ENCODE measurements at regions not wholly inside any gene's neighbourhood (a gene's known extent, or its start where the extent isn't known, plus 50 kb on each side); places are given as distances from the start of the nearest gene placed in this dataset.

DNA sequence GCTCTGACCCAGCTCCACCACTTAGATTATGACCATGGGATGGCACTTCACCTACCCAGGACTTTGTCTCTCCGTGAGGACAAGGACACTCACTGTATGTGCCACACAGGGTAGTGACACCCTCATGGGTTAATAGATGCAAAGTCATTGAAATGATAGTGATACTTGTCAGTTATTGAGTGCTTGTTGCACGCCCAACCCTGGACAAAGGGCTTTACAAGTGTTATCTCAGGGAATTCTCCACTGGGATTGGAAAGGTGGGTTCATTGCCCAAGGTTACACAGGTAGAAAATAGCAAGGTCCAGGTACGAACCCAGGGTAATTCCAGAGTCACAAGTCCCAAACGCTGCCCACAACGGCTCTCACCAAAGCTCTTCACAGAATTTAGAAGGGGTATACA lies 158.2 kb downstream of the TRIM29 start:
- no peak for DNase-seq

DNA sequence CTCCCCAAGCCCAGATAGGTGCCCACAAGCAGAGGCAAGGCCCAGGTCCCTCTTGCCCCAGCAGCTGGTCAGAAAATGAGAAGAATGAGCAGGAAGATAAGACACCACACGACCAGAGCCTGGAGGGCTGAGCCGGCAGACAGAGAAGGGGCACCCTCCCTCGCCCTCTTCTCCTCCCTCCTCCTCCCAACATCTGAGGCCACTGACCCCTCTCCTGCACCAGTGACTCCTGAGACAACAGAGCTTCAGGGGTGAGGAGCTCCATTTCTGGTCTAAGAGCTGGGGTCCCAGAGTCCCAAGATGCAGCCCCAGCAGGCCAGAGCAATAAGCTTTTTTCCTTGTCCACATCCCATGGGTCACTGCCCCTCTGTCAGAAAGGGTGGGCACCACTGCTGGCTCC lies 159.2 kb downstream of the TRIM29 start:
- DNase-seq = no peak

DNA sequence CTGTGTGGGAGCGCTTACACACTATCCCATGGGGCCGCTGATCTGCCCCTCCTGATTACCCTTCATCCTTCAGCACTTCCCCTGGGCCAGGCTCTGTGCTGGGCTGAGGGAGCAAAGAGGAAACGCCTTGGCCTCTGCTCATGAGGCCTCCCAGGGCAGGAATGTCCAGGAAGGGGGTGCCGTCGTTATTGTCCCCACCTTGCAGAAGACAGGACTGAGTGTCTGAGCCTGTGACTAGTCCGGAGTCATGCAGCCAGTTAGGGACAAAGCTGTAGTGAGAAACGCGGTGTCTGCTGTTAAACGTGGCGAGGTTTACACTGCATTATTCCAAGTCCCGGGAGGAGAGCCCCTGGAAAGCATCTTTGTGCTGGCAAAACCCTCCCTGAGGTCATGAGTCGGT lies 160.0 kb downstream of the TRIM29 start:
- no peak for DNase-seq

DNA sequence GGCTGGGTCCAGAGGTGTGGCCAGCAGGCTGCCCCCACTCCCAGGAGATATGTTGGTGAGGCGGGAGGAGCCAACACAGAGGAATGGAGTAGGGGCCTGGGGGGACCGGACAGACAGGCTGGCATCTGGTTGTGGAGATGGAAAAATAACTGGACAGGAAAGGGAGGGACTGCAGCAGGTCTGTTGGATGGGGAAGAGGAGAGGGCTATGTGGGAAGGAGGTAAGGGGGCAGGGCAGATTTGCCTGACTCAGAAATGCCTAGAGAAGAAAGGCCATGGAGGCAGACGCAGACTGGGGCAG lies 160.4 kb downstream of the TRIM29 start:
- DNase-seq = no peak

DNA sequence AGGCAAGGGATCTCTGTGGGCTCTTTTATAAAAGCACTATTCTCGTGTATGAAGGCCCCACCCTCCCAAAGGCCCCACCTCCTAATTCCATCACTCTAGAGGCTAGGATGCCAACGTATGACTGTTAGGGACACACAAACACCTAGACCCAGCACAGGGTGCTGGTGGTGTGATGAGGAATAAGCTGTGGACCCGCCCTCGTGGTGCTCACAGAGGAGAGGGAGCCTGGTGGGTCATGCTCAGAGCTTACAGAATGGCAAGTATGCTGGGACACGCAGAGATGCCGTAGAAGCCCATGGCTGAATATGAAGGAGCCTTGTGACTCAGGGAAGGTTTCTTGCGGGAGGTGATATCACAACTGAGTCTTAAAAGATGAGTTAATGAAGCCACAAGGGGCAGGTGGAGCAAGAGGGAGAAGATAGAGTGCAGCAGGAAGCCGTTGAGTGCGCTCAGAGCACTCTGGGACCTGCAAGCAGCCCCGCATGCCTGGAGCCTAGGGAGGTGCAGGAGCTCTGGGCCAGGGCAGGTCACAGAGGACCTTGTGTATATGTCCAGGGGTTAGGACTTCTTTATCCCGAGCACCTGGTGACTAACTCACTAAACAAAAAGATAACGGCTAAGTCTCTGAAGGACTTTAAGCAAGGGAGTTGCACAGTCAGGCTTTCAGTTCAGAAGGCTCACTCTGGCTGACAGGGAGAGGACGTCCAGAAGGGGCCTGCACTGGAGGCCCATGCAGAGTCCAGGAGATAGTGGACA lies 160.9 kb downstream of the TRIM29 start:
- no peak for DNase-seq

DNA sequence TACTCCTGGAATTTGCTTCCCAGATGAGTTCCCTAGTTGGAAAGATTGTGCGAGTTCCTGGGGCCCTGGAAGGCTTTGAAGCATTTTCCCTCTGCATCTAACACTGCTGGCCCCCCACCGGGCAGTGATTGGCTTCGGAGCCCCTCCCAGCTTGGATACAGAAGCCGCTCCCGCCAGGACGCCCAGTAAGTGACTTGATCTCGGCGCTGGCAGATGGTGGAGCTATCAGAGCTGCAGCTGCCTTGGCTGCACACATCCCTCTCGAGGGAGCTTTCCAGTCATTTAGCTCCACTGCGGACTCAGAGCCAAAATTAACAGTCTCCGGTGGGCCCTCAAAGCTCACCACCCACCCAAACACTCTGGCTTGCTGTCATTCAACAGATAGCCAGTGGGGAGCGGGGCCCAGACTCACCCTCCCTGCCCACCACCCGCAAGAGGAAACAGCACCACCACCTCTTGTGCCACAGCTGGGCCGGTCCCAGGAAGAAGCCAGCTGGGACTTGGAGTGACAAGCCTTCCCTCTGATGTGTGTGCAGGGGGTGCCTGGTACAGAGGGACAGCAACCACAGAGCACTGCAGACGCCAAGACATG lies 162.3 kb downstream of the TRIM29 start:
- DNase-seq = no peak

DNA sequence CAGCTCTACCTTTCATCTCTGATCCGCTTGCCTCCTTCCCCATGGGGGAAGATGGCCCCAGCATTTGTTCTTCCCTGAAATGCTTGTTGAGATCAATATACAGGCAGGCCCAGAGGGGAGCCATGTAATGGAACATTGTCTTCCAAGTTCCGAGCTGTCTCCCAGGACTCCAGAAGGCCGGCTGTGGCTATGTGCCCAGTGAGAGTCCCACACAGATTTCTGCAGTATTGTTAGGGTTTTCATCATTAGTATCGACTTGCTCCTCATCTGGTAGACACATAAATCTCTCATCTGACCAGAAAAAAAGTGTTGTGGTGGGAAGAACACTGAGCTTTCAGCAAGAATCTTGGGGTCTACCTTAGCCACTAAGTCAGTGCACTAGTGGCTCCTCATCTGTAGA lies 163.4 kb downstream of the TRIM29 start:
- DNase-seq = no peak

DNA sequence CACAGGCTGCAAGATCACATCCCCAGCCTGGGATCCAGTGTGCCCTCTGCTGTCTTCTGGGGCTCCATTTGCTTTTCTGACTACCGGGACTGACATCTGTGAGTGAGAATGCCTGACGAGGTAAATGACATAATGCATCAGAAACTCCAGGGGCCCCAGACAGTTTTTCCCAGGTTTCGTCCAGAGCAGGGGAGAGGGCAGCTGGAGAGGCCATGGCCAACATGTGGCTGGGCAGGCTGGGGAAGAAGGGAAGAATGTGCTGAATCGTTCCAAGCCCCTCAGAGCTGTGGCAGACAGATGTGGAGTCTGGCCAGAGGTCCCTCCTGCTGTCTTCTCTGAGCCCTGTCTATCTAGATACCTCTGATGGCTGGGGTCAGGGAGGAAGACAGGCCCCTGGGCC lies 163.9 kb downstream of the TRIM29 start:
- no peak for DNase-seq

DNA sequence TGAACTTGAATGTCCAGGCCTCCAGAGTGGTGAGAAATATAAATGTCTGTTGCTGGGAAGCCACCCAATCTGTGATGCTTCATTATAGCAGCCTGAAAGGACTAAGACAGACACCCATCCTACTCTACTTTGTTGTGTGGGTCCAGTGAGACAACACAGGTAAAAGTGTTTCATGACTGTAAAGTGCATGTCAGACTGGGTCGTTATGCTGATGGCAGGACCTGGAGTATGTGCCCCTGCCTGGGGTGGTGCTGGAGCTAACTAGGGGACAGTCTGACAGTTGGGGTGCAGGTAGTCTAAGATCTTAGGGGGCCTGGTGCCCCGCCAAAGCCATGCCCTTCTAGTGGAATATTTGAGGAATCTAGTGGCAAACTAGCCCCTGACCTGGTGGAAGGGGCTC lies 165.6 kb downstream of the TRIM29 start:
- no peak for DNase-seq

DNA sequence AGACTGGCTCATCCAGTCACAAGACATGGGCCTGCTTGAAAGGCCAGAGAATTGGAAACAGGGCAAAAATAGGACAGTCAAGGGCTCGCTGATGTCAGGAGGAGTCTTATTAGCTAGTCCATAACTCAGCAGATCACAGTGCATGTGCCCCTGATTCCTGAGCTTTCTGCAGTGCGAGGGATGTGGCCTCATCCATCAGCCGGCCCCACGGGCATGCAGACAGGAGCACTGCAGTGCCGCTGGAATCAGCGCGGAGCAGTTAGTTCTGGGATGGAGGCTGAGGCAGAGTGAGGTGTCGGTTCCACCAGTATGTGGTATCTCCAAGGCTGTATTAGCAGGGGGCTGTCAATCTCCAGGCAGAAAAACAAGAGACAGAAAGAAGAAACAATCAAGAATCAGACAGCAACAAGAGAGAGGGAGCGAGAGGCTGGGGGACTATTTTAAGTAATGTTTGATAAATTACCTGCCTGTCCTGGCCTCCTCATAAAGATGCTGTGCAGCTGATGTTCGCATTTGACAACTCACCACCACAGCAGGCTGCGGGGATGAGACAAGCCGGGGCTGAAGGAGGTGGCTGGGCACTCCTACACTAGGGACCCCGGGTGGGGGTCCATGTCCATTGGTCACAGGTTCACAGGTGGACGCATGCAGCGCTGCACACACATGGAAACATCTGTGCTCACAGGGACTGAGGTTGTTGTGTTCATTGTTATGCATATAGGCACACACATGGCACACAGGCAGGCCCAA lies 167.2 kb downstream of the TRIM29 start:
- no peak for DNase-seq

DNA sequence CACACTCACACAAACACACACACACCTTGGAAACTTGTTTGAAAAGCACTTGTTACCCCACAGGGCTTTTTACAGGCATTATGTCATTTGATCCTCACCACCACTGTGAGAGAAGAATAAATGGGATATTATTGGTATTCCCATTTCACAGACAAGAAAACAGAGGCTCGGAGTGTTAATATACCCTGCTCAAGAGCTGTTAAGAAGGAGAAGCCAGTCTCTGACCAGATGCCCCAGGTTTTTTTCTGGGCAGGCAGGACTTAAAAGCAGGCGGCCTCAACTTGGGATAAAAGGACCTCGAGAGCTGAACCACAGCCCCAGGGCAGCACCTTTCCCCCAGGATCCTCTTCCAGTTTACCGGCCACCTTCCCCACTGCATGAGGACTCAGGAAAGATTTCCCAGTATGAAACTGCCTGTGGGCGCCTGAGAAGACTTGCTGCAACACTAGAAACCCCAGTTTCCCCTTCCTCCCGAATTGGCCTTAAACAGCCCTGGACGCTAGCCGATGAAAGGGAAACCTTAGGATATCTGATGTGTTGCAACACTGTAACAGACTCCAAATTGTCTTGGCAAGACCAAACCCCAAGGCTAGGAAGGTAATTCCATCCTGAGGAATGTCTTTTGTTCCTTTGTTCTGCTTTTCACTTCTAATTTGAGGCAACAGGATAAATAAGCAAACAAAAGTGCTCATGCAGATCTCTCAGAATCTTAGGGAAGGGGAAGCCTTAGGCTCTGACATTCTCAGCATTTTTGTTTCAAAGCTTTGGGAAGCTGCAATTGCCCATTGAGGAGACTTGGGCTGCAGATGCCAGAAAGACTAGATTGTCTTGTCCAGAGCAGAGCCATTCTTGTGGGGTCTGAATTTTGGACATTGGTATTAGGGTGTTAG lies 173.5 kb downstream of the TRIM29 start:
- DNase-seq = no peak

DNA sequence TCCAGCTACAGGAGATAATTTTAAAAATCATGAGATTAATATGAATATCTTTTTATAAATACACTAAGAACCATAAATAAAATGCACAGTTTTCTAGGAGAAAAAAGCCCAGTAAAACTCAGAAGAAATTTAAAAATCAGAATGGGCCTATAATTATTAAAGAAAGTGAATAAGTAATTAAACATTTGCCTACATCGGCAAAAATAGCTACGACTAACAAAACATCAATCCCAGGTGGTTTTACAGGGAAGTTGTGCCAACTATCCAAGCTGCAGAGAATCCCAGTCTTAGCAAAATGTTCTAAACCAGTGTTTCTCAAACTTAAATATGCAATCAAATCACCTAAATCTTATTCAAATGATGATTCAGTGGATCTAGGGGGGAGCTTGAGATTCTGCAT lies 180.0 kb downstream of the TRIM29 start:
- no peak for DNase-seq

DNA sequence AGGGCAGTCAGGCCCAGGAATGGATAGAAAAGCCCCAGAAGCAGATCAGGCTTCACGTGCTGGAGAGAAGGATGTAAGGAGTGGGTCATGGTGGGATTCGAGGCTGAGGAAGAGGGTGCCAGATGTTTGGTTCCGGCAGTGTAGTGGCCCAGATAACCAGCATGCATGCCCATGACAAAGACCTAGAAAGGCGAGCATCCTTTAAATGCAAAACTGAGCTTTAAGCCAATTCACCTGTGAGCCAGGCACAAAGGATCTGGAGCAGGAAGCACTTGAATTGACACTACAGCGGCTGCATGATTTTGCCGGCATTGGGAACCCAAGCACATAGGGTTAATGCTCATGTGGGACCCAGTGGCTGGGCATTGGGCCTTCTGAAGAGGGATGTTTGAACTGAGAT lies 185.5 kb downstream of the TRIM29 start:
- no peak for DNase-seq

DNA sequence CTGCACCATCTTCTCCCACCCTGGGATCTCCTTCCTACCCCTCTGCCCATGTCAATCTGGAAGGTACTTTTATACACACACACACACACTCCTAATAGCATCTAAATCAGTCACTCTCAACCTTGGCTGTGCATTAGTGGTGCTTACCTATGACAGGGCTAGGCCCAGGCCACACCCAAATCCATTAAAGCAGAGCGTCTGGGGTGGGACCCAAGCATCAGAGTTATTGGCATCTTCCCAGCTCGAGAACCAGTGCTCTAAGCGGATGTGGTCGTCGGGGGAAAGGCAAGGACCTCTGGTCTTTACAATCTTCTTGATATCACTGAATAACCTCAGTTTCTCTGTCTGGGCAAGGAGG lies 194.6 kb downstream of the TRIM29 start:
- no peak for DNase-seq

DNA sequence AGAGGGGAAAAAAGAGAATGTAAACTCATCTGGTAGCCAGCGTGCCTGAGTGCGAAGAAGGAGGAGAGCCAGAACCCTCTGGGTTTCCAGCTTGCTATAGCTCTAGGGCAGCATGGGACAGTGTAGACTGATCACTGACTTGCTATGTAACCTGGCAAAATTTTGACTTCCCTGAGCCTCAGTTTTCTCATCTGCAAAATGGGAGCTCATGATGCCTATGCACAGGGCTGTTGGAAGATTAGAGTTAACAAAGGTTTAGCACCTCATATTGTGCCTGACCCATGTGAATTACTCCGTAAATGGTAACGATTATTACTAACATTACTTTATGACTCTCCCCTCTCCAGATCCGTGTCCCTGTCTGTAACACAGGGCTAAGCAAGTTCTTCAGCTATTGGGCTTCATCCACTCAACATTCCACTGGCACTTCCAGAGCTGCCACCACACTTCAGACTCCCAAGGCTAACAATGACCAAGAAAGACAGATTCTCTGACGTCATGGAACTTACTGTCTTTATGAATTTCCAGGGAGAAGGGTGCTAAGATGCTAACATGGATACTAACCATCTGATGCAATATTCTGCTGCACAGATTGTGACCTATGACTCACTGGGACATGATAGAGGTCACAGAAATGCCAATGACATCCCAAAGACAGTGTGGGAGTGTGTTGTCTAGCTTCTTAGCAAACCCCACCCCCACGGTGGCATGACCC lies 195.2 kb downstream of the TRIM29 start:
- no peak for DNase-seq

DNA sequence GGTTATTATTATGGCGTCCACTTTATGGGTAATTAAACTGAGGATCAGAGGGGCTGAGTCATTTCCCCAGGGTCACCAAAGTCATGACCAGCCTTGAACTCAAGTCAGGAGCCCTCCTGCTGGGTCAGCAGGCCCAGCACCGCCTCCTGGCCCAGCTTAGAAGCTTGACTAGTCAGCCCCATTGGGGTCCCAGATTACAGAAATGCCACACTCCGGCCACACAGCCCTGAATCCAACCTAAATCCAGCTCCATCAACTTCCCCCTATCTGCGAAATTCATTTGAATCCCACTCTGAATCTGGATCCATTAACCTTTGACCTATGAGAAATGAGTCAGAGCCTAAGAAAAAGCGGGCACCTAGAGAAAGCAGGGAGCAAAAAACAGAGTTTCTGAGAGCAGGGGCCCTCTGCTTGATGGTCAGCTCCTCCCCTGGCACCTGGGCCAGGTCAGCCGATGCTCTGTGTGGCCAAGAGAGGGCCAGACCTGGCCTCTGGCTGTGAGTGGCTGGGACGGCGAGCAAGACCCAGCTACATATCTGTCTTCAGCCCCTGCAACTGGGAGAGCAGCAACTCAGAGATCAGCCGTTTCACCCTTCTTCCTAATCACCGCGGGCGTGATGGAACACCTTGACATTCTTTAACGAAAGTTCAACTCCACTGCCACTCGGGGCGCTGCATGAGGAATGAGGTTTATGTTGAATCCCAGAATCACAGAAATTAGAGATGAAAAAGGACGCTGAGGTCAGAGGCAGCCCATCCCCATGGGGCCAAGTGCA lies 196.1 kb downstream of the TRIM29 start:
- no peak for DNase-seq

DNA sequence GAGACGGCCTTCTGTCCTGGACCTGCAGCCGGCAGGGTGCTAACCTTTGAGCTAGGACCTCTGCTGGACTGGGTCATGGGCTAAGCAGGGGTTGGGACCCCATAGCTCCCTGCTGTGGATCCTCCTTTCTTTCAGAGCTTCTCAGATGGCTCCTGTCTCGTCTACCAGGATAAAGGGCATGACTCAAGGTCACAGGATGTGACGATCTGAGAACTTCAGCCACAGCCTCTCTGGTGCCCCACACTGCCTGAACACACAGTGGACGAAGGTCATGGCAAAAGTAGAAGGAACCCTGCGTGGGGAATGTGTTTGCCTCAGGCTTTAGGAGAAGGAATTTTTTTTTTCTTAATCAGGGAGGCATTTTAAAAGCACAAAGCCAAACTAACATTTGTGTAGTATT lies 196.7 kb downstream of the TRIM29 start:
- no peak for DNase-seq

DNA sequence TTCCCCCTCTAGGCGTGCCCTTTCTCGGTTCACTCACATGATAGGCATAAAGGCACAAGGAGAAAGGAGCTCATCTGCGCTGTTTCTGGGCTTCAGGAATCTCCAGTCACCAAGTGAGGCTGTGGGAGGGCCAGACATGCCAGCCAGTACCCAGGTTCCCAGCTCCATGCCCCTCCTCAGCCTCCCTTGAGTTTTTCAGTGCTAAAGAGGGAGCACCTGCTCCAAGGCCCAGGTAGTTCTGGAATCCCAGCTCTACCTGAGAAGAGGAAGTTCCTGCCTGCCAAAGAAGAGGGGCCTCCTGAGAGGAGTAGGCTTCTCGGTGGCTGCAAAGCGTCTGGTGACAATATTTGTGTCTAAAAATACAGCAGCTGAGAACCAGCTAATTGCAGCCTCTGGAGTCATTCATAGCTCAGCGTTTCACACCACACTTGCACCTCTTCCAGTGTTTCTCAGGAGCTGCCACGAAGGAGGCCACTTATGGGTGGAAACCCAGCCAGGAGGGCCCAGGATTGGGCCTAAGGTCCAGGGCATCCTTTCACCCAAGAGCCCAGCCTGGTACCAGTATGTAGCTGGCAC lies 197.4 kb downstream of the TRIM29 start:
- no peak for DNase-seq

DNA sequence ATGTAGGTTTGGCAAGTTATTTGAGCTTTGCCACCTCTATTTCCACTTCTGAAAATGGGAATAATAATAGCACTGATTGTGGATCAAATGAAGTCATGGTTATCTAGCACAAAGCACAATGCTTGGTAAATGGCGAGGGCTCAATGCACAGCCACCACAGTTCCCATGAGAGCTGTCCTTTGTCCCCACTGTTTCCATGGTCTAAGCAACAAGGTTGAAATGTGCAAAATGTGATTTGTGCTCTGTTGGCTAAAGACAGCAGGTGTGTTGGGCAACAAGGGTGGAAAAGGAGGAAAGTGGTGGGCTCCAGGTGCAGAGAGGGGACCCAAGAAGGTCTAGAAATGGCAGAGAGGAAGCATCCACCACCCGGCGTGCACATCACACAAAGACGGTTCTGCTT lies 200.5 kb downstream of the TRIM29 start:
- no peak for DNase-seq

DNA sequence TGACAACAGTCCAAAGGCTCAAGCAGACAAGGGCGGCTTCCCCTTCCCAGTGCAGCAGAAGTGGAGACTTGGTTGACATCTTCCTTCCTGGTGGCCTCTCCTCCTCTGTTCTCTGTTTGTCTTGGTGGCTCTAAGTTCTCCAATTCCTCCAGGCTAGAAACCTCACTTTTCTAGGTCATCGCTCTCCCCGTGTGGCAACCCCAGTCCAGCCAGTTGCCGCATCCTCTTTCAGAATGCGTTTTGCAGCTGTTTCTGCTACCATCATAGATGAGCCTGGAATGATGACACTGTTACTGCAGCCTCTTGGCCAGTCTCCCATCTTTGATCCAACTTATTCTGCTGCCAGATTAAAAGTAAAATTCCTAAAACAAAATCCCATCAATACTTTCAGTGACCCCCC lies 201.5 kb downstream of the TRIM29 start:
- no peak for DNase-seq

DNA sequence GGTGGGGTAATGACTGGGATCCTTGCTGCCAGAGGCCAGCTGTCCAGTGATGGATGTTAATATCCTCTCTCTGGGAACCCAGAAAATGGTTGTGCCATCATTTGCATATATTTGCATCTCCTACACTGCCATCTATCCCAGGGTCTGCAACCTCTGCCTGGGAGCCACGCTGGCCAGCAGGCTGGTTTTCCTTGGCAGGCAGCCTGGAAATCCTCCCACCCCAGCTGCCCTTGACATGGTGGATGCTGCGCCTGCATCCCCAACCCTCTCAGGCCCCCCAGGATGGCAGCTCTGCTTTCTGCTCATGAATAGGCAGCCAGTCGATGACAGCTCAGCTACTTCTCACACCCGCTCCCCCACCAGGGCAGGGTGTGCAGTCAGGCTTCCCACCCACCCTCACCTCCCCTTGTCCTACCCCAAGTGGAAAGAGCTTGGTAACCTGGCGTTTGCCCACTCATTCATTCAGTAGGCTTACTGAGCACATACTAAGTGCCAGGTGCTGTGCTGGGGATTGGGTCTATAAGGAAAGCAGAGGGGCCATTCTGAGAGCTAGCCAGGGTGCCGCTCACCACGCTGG lies 202.5 kb downstream of the TRIM29 start:
- no peak for DNase-seq
